CD4-positive, alpha-beta T cell treated with Interferon alpha-2 for 1 hour (primary cell): ENCODE measurements at regions not wholly inside any gene's neighbourhood (a gene's known extent, or its start where the extent isn't known, plus 50 kb on each side); places are given as distances from the start of the nearest gene placed in this dataset.
"Not testable (repeated sequence)": the region's sequence is repeated elsewhere in the genome, so short reads cannot be mapped to it uniquely, and the experiment has no call there.

Experiments used
- DNase-seq, 2 donors: peaks; one replicate each; pipeline ENCODE4 v3.0.0-alpha.2; 2020 to 2022

DNA sequence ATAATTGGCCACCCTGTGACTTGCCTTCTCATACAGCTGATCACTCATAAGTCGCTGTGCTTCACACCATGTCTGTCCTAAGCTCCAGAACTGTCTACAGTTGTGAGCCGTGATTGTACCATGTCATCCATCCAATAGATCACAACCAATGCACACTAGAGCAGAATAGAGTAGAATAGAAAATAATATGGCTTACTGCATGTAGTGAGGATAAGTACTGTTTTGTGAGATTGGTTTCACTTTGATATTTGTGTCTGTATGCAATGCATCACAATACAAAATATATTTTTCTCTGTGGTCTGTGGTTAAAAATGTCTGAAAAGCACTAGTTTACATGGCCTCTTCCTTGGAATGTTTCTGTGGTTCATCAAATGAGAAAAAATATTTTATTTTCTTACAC, 237.6 kb upstream of the PRKD1 start:
- no peak for DNase-seq

DNA sequence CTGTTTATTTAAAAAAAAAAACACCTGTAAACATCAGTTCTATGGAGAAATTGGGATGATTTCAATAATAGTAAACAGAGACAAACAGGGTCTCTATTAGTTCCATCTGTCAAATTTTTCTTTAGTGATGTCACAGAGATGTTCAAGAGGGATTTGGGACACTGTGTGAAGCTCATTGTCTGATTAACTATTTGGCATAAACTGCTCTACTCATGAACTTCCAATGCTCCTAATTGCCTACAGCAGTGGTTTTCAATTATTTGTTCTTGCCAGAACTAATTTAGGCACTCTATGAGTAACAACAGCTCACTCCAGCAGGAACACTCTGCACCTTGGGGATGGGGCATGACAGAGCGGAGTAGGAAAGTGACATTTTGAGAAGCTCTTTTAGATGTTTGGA, 250.1 kb upstream of the PRKD1 start:
- no peak for DNase-seq

DNA sequence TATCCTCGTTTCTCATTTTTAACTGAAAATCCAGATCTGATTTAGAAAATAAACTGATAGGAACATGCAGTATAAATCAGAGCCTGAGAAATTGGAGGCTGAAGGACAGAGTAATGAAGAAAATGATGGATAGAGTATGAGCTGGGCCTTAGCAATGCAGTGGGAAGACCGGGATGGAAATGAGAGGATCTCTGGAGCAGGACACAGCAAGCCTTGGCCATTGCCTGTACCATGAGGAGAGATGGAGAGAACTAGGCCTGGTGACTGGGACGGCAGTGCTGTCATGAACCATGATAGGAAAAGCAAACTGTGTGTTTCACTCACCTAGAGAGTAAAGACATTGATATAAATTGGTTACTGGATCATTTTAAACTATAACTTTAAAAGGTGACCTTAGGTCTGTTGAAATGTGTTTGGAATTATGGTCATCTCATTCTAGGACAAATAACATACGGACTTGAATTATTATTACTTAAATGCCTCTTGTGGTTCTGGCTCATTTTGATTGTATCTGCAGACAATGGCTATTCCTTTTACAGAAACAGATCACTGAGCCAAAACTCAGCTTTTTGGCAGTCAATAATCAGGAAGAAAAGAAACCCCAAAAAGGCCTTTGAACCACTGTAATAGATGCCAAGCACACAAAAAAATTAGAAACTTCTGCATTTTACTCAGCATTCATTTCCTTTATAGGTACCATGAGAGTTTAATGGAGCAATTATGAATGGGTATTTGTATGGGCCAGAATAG, 251.9 kb upstream of the PRKD1 start:
- DNase-seq, result no peak

DNA sequence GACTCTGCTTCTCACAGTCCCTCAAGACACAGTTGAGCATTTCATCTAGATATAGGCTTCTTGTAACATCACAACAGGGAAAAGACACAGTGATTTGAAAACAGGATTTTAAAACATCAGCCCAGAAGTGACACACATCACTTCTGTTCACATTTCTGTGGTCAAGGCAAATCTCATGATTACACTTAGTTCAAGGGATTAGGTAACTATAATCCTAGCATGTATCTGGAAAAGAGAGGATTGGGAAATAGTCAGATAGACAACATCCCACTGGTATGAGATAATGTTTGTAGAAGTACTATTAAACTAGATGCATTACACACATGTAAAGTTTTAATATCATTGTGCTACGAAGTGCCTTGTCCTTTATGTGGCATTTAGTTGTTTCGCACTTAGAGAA, 252.6 kb upstream of the PRKD1 start:
- DNase-seq, result no peak

DNA sequence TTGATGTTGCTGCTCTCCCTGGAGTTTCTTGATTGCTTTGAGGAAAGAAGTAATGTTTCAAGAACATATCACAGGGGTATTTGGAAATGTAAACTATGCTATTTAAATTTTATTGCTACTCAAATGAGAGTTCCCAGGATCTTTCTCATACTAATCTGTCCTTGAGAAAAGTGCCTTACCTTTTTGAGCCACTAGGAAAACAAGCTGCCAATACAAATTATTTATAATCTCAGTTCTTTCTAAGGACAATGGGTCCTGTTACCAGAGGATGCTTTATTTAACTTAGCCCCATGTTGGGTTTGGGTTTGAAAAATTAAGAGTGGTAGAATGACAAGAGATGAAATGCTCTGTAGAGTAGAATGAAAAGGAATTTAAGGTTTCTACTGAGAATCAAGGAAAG, 258.2 kb upstream of the PRKD1 start:
- no peak for DNase-seq

DNA sequence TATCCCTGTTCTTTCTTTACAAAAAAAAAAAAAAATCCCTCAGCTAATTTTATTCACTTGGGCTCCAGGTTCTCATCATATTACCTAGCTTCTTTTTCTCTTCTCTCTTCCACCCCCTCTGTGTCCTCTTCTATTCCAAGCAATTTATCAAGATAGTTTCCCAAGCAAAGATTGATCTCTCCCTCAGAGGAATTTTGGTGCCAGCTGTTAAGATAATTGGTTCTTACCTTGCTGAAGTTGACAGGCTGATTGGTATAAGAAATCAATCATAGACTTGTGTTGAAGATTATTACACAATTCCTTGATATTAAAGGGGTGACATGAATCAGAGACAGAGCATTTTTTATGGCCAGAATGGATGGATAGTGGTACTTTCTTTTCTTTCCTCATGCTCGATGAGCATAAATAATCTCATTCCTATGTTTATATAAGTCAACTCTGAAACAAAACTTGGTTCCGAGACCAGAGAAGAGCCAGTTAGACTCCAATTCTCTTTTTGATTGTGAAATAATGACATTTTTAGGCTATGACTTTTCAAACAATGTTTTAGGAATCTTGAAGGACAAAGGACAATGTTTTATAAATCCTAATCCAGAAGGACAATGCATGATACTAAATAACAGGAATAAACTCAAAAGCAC, 264.1 kb upstream of the PRKD1 start:
- DNase-seq, result no peak

DNA sequence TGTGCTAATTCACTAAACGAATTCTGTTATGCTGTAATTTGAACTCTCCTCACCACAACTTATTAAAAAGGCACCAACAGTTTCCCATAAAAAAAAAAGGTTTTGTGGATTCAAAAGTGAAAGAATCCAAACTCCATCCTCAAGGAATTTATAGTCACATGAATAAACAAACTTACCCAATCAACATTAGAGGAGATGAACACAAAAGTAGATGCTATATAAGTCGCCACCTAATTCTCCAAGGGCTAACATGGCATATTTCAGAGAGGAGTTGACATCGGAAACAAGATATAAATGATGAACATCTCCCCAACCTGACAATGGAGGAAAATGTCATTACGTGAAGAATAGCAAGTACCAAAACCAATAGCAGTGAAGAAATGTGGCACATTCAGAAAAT, 265.5 kb upstream of the PRKD1 start:
- DNase-seq, result no peak

DNA sequence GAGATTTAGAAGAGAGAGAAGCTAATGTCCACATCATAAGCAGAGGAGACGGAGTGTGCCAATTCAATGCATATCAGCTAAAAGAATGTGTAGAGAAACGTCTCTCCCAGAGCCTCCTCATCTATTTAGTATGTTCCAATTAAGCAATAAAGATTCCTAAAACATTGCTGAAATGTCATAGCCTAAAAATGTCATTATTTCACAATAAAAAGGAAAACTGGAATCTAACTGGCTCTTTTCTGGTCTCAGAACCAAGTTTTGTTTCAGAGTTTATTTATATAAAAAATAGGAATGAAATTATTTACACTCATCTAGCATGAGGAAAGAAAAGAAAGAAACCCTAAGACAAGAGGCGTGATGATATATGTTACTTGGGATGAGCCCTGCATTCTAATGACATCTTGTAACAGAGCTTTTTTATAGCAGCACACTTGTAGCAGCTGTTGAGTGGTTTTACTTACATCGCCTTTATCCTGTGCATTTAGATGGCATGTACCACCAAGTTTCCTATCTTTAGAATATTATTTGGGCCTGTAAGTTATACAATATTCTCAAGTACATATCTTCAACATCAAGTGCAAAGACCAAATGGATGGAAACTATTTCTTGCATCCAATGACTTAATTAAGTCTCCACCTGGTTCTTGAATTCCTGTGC, 266.3 kb upstream of the PRKD1 start:
- no peak for DNase-seq

DNA sequence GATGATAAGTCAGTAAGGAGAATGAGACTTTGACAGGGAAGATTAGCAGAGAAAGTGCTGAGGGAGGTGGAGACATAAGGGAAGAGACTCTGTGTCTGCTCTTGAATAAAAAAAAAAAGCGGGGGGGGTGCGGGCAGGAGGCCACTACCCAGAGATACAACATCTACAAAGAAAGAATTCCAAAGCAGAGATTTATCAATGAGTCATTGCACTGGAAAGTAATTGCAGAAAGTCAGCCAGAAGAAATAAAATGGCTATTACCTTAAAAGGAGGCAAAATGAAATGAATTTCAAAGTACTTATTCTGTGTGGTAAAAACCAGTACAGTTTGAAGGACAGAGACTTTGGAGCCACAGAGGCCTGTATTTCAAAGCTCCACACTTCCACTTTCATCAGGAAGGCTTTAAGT, 267.1 kb upstream of the PRKD1 start:
- no peak for DNase-seq

DNA sequence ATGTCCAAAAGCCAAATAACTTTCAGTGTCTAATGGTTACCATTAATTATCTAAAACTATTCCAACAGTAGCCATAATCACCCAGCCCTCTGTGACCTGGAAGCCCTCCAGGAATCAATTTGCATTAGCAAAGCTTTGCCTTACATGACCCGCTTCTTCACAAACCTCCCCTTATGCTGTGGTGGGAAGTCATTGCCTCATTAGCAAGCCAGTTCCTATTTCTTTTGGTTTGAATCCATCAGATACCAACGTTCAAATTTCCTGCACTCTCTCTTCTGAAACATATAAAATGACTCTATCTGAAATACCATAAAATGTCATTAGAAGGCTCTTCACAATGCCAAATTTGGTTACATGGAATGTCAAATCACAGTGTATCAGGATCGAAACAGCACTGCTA, 268.3 kb upstream of the PRKD1 start:
- no peak for DNase-seq

DNA sequence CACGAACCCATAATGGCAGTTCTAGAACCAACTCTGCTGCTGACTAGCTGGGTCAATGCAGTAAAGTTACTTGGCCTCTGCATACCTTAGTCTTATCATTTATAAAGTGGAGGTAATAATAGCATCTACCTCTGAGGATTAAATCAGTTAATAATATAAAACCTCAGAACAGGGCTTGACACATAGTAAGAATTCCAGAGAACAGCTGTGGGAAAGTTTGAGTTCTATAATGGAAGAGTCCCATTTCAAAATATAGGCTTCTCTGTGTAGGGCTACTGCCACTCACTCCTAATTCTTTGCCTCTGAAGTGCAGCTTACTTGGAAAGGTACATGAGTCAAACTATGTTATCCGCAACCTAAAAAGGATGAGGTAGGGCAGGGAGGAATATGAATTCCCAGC, 269.2 kb upstream of the PRKD1 start:
- DNase-seq, result no peak

DNA sequence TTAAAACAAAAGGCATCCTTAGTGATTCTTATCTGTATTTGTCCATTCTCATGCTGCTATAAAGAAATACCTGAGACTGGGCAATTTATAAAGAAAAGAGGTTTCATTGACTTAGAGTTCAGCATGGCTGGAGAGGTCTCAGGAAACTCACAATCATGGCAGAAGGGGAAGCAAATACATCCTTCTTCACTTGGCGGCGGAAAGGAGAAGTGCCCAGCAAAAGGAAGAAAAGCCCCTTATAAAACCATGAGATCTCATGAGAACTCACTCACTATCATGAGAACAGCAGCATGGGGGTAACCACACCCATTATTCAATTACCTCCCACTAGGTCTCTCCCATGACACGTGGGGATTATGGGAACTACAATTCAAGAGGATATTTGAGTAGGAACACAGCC, 271.1 kb upstream of the PRKD1 start:
- DNase-seq, result not testable (repeated sequence)

DNA sequence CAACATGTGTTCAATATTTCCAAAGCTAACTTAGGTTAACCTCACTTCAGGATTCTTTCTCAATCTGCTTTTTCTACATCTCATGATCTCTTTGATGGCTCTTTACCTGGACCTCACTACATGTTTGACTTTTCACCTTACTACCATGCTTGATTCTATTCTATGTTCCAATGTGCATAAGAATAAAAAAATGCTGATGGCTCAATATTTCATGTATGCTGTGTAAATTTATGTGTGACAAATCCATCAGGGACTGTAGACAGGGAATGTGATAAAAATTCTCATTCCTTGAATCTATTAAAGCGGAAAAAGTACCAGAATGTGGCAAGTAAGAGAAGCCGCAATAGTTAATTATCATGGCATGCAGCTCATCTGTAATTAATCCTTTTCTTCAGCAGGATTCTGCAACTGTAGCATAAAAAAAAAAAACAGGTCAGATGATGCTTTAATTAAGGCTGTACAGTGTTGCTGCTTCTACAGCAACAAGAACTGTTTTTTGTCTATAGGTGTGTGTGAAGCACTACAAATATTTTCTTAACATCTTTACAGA, 276.9 kb upstream of the PRKD1 start:
- DNase-seq, result no peak

DNA sequence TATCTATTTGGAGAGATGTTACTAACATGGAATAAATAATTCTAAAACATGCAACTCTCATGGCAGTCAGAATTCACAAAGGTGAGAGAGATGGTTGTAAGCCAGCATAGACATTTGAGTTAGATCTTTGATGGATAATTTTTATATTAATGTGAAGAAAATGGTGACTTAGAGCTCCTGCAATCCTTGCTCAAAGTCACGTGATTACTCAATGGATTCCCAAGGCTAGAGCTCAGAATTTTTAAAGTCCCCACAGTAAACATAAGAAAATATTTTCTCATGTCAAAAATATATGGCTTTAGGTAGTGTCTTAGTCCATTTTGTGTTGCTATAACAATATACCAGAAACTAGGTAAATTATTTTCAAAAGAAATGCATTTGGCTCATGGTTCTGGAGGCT, 281.5 kb upstream of the PRKD1 start:
- DNase-seq, result no peak

DNA sequence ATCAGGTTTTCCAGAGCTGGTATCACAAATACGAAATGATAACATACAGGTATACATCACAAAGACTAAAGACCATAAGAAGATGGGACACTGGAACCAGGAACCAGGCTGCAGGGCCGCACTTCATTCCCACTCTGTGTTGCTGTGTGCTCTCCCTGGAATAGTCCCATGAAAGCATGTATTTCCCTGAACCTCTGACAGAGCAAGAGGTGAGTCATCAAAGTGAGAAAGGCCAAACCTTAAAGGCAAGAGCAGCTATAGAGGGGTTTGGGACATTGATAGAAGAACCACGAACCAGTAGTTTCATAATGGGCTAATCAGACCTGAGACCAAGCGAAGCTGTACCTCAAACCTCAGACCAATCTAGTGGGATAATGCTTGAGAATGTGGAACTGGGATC, 283.0 kb upstream of the PRKD1 start:
- DNase-seq, result no peak

DNA sequence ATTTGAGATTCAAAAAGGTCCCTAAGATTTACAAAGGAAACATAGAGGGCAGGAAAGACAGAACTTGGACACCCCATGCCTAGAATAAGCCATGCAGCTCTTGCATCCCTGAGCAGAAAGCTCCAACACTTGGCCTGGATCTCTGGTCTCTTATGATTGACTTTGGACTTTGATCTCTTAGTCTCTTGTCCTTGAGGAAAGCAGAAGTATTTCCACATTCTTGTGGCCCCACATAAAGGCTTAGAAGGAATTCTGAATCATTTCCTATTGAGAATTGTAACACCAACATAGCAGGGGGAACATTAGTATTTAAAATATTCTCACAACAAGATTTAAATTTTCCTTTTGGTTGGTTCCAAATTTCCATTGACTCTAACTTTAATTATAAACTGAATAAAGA, 283.7 kb upstream of the PRKD1 start:
- DNase-seq, result no peak

DNA sequence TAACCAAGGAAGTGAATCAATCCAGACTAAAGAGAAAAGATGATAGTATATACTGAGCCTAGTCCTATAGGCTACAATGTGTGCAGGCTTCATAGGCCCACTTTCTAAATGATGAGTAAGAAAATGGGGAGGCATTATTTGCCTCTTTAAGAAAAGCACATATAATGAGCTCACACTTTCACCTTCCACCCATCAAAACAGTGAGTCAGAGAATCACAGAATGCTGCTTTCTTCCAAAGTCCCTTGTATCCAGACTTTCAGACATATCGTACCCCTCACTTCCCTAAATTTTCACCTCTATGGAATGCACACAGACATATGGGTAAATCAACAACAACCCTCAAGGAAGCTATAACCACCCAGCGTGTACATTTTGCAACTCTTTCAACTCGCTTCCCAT, 286.4 kb upstream of the PRKD1 start:
- DNase-seq, result no peak

DNA sequence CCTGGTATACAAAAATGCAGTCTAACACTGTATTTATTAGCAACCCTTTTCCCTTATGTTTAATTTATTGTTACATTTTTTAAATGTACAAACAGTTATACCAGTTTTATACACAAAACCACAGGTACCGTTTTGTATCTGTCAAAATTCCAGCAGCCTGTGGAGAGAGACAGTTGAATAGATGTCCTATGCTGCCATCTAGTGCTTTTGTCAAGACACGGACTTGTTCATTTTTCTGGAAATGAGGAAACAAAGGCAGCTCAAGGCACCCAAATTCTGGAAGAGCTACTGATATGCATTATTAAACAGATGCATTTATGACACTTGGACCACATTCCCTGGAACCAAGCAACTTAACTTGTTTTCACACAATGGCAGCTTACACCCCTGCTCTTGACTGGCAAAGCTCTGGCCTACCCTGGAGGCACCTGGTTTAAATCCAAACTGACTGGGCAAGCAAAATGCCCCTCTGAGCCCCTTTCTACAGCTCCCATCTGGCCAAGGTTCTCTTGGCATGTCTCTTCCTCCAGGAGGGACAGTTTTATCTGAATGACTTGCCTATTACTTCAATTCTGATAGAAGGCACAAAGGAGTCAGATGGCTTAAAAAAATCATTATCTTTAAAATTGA, 286.9 kb upstream of the PRKD1 start:
- no peak for DNase-seq

DNA sequence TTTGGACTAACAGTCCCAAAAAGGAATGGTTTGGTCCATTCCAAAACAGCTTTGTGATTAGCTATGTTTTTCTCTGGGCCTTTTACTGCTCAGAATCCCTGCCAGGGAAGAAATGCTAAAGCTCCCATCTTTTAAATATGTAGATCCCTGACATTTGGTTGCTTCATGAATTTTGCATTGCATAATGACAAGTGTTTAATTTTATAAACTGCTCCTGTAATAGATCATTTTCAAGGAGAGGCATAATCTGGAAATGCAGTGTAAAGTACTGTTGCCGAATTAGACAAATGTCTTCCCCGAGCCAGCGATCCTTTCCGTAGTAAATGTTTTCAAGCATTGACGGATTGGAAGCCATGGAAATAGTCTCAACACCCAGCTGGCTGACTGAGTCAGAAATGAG, 291.3 kb upstream of the PRKD1 start:
- DNase-seq, result no peak

DNA sequence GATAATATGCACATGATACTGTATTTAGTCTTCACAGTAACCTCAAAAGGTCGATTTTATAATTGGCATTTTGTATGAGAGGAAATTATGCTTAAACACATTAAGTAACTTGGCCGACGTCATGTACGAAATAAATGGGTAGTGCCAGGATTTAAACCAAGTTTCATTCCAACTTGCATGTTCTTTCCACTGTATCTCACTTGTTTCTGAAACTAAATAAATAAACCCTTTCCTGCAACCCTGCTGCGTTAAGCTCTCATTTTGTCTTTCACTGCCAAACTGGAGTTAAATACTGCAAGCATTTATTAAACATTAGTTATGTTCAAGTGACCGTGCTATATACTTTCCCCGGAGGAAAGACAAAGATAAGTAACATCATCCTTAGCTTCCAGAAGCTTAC, 293.9 kb upstream of the PRKD1 start:
- no peak for DNase-seq

DNA sequence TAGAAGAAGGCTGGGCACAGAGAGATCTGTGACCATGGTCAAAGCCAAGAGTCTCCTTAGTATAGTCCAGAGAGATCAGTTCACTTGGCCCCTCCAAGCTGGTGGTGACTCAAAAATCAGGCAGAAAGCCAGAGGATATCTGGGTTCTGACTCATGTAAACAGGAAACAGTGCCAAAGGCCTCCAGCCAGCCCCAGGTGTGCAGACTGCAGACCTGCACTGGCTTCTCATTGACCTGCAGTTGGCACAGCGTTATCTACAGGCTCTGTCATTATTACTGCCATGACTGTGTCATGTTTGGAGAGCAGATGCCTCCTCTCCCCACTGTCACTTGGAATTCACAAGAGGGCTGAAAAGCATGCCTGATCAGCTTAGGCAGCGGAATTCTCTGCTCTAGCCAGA, 295.7 kb upstream of the PRKD1 start:
- DNase-seq, result no peak

DNA sequence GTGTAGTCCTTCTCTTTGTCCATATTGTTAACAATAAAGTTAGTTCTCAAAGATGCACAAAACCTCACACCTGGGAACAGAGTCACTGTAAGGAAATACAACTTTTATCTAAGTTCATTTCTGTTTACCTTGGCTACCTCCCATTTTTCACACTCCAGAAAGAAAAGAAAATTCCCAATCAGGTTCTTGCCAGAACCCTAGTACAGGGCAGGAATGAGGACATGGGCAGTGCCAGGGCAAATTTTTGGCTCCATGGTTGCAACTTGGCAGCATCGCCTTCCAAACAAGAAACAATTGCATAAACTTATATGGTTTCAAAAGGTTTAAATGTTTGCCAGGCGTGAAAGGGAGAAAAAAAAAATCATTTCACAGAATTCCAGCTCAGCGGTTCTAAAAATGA, 296.3 kb upstream of the PRKD1 start:
- no peak for DNase-seq

DNA sequence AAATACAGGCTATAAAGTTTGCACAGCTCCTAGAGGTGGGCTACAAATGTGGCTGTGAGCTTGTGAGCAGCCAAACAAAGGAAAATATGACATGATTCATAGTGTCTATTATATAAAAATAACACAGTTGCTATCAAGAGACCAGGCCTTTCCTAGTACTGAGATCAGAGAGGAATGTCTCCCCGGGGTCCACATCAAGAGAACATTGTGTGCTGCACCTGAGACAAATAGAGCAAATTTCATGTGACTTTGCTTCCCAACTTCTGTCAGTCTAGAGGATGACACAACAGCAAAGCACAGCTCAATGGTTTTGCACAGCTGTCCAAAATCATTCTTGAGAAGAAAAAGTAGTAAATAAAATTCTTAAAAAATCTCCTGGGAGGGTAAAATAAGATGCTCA, 297.5 kb upstream of the PRKD1 start:
- no peak for DNase-seq

DNA sequence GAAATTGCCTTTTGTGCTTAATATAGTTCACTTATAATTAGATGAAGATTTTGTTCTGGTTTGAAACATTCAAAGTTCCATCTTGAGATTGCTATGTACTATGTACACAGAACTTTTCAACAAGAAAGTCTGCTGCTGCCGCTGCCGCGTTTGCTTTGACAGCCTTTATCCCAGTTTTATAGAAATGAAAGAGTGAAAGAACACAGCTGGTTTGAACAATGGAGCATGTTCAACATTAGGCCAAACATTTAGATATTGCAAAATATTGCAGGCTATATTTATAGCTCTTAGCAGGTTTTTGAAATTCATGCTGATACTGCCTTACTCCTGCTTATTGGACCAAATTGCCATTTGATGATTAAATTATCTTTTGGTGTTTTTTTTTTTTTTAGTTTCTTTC, 299.8 kb upstream of the PRKD1 start:
- DNase-seq, result no peak
